ENCODE measurements at regions not wholly inside any gene's neighbourhood (a gene's known extent, or its start where the extent isn't known, plus 50 kb on each side); places are given as distances from the start of the nearest gene placed in this dataset.

DNA sequence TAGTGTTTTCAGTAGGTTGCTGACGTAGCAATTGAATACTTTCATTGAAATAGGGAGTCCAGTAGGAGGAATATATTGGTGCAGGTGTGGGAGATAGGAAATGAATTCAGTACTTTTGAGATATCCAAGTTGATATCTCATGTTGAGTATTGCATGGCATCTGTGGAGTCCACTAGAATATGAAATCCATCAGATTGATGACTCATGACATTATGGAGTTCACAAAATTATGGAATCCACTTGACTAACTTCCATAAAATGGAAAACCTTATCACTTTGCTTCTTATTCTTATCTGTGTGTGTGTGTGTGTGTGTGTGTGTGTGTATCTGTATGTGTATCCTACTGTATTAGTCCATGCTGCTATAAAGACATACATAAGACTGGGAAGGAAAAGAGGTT lies 513.5 kb upstream of the ZEB2 start:
- DNase-seq: no peak

DNA sequence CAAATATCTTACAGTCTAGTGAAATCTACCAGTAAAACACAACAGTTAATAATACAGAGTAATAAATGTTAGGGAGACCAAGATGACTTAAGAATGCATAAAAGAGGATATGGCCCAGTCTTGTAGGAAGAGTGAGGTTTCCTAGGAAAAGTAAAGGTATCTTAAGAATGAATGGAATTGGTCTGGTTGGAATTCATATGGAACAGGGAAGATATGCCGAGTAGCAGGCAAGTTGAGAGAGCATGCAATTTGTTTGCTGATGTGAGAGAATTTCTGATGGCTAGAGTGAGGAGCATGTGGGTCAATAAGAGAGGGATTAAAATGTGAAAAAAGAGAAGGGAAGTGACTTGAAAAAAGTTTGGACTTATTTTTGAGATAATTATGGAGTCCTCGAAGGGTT lies 512.9 kb upstream of the ZEB2 start:
- no peak for DNase-seq

DNA sequence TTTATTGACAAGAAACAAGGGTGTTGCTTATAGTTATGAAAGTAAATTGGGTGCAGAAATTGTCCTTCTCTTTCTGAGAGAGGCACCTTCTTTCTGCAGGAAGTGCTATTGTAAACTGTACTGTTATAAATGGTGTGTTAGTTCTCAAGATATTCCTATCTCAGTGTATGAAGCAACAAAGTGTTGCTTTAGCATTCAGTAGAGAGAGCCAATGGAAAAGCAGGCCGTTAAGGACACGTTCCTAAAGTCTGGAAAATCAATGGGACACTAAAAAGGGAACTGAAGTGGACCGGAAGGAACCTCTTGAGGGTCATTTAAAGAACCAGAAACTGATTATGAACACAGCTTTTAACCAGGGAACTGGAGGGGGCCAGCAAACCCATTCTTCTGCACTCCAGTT lies 510.0 kb upstream of the ZEB2 start:
- no peak for DNase-seq

DNA sequence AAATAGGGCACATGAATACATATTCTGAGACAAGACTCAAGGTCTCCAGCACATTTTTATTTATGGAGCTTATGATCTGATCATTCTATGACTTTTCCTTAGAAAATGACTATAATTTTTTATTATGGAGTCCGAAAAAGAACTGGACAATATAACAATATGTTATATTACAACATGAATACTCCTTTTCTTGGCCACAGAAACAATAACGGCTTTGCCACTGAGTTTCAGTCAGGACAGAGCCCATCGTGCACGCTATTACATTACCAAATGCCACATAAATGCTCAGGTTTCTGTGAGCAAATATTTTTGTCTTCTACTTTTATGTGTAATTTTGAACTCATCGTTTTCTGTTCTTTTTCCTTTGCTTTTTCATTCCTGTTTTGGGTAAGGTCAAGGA lies 509.2 kb upstream of the ZEB2 start:
- no peak for DNase-seq

GRCh38 chr2:145028101-145028920 lies 508.4 kb upstream of the ZEB2 start:
- DNase-seq: no peak

- DNase-seq: no peak
These were observed 506.8 kb upstream of the ZEB2 start for GRCh38 chr2:145026456-145027455.

DNA sequence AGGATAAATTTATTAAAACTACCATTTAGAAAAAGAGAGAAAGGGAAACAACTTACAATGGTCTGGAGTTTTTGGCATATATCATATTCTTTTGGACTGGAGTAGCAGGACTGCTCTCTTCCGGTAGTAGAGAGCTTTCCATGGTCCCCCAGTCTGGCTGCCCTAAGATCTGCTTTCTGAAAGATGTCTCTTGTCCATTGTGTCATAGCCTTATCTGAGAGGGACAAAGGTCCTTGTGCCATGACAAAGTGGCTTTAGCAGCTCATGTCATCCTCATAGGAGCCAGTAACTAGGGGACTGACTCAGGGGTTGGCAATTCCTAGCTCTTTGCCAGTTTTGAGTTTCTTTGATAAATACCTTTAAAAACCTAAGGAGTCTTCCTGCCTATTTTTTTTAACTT lies 505.5 kb upstream of the ZEB2 start:
- no peak for DNase-seq

DNA sequence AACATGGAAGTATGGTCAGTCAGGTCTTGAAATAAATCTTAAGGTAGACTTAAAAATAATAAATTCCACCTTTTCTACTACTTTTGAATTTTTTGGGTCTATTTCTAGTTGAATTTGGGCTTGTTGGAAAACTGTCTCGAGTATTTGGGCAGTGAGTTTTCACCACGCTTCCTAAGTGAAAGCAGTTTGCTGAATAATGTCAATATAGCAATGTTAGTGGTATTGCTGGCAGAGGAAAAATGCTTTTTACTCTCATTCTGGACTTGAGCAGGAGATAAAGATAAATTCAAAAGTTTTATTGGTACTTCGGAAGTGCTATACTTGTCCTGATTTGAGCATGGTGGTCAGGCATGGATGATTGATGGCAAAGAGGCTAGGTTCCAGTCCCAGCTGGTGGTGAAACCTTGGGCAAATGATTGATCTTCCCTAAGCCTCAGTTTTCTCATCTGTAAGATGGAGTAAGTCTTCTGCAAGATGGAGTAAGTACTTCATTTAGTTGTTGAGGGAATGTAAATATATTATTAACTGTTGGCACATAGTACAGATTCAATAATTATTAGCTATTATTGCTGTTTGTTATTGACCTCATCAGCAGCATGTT lies 503.5 kb upstream of the ZEB2 start:
- DNase-seq: no peak

- no peak for DNase-seq
These were observed 502.9 kb upstream of the ZEB2 start for GRCh38 chr2:145022666-145023333.

DNA sequence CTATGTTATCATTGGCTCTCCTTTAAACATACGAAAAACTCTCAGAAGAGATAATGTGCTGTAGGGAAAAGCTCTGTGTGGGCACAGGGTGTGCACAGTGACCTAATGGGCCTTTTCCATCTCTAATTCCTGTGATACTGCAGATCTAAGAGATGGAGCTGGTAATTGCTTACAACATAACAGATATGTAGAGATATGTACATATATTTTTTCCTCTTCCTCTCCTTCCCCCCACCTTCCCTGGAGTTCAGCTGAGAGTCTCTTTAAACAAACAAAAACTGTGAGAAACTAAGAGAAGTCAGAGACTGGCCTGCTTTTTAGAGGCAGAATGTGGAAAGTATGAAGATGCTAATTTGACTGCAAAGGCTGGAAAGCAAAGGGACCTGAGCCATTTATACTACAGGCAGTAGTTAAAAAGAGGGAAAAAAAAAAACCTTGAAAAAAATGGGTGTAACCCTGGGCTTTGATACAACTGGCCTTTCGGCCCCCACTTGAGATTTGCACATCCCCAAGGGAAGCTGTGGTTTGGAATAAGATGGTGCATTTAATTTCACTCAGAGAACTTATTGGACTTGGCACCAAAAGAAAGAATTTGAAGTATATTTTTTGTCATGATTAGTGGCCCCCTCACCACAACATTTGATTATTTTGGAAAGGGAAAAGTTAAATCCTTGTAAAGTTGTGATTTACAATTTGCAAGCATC lies 502.2 kb upstream of the ZEB2 start:
- DNase-seq: no peak

DNA sequence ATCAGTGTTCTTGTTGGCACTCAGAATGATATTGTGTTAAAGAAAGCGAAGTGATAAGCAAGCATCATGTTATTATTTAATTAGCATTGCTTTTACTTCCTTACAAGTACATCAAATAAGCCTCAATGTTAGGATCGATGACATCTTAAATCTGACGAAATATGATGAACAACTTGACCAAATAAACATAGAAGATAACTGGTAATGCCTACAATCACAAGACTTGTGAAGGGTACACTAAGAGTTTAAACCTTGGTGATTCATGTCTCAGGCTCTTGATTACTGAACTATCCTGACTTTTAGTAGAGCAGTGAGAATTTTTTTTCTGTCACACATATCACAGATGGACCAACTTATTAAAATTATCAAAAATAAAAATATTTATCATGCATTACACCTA lies 500.8 kb upstream of the ZEB2 start:
- DNase-seq: no peak

DNA sequence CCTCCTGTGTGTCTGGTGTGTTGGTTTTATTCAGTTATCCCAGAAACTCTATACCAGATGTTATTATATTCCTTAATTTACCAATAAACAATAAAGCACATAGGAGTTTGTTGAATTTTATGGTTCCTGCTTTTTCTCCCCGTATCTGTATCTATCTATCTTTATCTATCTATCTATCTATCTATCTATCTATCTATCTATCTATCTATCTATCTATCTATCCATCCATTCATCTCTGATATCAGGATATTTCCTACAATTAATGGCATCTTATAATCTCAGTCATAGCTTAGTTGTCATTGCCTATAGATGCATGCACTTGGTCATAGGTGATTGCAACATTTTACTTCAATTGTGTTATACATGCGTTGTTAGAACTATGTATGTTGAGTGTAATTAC lies 500.2 kb upstream of the ZEB2 start:
- DNase-seq: no peak

DNA sequence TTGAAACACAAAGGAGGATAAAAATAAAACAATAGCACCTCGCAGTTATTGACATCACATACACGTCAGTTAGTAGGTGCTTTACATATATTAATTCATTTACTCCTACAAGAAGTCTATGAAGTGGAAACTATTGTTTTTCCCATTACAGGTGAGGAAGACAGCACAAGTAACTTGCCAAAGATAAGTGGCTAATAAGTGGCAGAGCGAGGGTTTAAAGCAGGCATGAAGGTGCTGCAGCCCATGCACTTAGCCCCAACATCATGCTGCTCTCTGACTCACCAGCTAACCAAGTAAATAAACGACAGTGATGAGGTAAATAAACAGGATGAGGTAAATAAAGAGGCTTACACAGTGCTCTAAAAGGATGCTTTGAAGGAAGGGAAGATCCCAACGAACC lies 498.6 kb upstream of the ZEB2 start:
- DNase-seq: no peak

GRCh38 chr2:145017149-145017548 lies 497.2 kb upstream of the ZEB2 start:
- DNase-seq: no peak

DNA sequence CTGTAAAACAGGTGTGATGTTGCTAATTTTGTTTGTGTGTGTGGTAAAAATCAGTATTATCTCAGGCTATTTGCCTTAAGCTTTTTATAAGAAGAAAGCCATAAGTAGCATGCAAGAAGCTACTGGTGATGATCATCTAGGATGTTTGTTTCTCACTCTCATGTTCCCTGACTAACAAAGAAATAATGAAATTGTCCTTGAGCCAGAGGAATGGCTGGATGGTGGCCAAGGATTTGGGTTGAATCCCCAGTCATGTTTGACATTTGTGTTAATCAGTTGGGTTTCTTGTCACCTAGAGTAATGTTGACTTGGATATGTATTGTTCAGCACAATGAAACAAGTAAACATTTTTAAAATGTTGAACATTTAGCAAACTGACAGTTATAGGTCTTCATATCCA lies 496.8 kb upstream of the ZEB2 start:
- no peak for DNase-seq

DNA sequence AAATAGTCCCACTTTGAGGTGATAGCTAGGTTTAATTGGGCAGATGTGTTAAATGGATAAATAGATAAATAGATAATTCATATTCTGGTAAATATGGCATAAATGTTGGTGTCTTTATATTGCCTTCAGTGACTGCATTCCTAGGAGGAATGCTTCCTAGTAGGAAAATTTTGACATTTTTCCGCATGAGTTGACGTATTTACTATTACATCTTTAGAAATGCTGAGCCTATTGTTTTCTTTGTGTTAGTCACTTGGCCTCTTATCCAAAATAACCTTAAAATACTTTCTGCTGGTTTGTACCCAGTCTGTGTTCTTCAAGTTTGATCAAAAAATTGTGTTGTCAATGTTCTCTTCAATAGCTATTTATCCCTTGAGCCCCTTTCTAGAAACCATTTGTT lies 495.6 kb upstream of the ZEB2 start:
- DNase-seq: no peak

DNA sequence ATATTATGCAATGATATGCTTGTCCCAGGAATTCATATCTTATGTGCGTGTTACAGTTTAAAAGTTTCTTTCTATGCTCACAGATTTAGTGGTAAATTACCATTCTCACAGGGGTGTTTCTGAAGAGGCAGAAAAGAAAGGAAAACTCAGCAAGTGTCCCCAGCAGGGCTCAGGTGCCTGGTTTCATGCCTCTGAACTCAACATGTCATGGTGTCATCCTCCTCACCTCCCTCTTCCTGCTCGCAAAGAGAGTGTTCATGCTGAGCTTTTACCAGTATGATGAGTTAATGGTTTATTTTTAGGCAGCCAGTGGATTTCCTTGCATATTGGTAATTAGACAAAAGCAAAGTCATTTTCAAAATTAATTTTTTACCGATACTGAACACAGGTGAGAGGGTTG lies 492.9 kb upstream of the ZEB2 start:
- no peak for DNase-seq

DNA sequence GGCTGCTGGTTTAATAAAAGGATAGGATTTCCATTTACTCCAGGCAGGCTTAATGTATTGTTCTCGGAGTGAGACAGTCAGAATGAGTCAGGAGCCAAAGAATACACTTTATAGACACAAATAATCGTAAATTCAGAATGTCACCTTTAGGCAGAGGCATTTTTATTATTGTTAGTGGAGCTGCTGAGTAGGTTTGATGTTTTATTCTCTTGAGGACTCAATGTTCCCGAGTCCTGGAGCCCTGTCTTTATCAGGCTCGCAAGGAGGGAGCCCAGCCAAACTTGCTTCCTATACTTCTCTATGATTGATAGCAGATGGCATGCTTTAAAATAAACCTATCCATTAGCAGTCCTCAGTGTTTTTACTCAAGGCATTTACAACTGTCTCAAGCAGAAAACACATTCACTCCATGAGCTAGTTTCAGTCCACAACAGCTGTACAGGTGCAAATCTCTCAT lies 492.3 kb upstream of the ZEB2 start:
- no peak for DNase-seq

DNA sequence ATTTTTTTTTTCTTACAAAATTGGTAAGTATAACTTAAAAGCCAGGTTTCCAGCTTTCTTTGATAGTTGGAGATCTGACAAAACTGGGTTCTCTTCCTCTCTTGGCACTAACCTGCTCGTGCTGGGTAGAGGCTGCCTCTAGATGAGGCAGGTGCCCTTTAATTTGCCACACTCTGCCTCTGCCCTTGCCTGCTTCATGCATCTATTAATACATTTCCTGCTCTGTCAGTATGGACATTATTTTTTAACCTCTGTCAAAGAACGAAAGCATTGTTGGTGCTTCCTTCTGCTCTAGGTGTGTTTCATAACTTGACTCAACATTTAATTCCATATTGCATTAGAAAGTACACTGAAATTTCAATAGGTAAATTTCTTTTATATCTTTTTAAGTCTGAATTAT lies 490.7 kb upstream of the ZEB2 start:
- DNase-seq: no peak

DNA sequence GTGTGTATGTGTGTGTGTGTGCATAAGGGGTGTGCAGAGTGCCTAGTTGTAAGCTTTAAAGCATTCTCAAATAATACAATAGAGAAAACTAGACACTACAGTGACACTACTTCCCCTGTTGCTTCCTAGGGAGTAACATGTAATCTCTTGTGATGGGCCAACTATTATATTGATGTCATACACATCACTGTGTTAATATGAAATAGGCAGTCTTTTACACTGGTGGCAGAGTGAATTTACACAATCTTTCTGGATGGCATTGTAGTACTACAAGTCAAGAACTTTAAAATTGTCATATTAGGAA lies 488.0 kb upstream of the ZEB2 start:
- DNase-seq: no peak

- DNase-seq: no peak
These were observed 487.4 kb upstream of the ZEB2 start for GRCh38 chr2:145007093-145007959.

DNA sequence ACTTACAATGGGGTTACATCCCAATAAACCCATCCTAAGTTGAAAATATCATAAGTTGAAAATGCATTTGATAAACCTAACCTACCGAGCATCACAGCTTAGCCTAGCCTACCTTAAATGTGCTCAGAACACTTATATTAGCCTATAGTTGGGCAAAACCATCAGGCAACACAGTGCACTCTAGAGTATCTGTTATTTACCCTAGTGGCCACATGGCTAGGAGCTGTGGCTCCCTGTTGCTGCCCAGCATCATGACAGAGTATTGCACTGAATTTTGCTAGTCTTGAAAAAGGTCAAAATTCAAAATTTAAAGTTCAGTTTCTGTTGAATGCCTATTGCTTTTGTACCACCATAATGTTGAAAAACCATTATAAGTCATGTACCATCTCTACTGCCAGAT lies 482.7 kb upstream of the ZEB2 start:
- no peak for DNase-seq

Data from activated naive CD4-positive, alpha-beta T cell (primary cell).